ENCODE measurements at regions not wholly inside any gene's neighbourhood (a gene's known extent, or its start where the extent isn't known, plus 50 kb on each side); places are given as distances from the start of the nearest gene placed in this dataset.

DNA sequence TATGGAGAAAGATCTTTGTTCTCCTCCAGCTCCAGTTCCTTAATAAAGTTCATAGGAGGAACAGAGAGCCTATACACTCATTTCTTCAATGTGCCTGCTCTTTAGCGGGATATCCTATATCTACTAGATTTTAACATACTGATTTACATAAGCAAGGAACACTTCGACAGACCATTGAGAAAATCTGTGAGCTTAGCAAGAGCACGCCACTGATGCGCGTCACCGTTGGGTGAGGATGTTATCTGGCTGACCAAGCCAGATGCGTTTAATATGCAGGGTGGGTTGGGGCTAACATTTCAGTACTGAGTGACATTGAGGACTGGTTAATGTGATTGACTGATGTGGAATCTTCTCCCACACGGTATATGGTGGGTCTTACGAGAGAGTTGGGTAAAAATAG lies 233.4 kb downstream of the SOX4 start:
- Histone ChIP-seq H3K4me1 (peaks cover 8% of the 10 kb centered on the region), H3K27me3 (ENCODE audit: low read depth) (no peaks in the 10 kb centered on the region), H3K9me3 (no peaks in the 10 kb centered on the region), H3K4me3 (no peak overlapping the region), H3K27ac (no peak overlapping the region), H3K36me3 (no peaks in the 10 kb centered on the region)
- DNase-seq, result no peak
- TF ChIP-seq, protein P1, sequence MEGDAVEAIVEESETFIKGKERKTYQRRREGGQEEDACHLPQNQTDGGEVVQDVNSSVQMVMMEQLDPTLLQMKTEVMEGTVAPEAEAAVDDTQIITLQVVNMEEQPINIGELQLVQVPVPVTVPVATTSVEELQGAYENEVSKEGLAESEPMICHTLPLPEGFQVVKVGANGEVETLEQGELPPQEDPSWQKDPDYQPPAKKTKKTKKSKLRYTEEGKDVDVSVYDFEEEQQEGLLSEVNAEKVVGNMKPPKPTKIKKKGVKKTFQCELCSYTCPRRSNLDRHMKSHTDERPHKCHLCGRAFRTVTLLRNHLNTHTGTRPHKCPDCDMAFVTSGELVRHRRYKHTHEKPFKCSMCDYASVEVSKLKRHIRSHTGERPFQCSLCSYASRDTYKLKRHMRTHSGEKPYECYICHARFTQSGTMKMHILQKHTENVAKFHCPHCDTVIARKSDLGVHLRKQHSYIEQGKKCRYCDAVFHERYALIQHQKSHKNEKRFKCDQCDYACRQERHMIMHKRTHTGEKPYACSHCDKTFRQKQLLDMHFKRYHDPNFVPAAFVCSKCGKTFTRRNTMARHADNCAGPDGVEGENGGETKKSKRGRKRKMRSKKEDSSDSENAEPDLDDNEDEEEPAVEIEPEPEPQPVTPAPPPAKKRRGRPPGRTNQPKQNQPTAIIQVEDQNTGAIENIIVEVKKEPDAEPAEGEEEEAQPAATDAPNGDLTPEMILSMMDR (IDR thresholded peaks at IDR 0.05), result no peak
- intact Hi-C loops (cut with DNase I), result no loop called here
- no peak for ATAC-seq

DNA sequence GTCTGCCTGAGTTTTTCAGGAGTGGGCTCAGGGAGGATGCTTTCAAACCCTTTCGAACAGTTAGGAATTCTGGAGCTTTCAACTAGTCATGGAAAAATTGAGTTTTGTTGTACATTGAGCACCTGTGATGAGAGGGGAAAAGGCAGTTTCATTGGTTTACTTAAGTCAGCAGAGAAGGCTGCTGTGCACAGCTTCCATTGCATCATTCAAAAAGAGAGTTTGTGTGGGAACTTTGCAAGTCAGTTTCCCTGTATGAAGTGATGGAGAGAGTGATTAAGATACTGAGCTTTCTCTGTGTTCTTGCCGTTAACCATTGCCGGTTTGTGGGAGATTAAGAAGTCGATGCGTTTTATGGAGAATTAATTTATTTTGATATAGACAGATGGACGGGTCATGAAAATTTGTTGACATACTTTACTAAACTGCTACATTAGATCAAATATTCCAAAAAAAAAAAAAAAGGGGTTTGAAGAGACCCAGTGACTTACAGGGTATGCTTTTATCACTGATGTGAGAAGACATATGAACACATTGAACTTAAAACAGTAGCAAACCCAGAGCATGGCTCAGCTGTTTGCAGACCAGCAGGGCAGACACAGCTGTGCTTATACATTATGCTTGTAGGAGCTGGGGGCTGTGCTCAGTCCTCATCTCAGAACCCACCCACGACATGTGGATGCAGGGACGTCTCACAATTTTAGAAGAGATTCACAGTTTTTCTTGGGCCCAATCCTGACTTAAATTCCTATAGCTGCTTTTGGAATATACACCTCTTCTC lies 234.1 kb downstream of the SOX4 start:
- DNase-seq, result no peak
- Histone ChIP-seq H3K27me3 (ENCODE audit: low read depth) (no peaks in the 10 kb centered on the region), H3K36me3 (no peaks in the 10 kb centered on the region), H3K27ac (no peak overlapping the region), H3K4me3 (no peak overlapping the region), H3K9me3 (no peaks in the 10 kb centered on the region), H3K4me1 (peaks cover 8% of the 10 kb centered on the region)
- ATAC-seq, result no peak
- intact Hi-C loops (cut with DNase I), result no loop called here
- TF ChIP-seq, protein P1 (IDR thresholded peaks at IDR 0.05), result no peak

DNA sequence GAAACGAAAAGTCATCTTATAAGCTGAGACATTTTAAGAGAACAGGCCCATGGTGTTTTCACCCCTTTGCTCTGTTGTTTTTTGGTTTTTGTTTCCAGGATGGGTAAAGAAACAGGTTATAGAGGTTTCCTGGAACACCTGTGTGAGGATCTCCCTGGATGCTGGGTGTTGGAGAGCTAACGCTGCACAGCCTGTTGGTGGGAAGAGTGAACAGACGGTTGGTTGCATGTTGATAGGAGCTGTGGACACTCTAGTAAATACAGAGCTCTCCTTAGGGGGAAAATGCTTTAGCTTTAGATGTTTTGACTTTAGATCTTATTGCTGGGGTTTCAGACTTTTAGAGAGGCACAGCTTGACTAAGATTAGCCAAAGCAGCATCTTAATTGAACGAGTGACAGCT lies 235.2 kb downstream of the SOX4 start:
- H3K36me3 ChIP-seq, result no peaks in the 10 kb centered on the region
- ATAC-seq (no peak), DNase-seq (no peak)
- H3K9me3 ChIP-seq, result no peaks in the 10 kb centered on the region
- H3K27me3 ChIP-seq (ENCODE audit: low read depth), result no peaks in the 10 kb centered on the region
- intact Hi-C loops (cut with DNase I), result no loop called here
- peaks cover 8% of the 10 kb centered on the region for H3K4me1 ChIP-seq
- H3K27ac ChIP-seq, result no peak overlapping the region
- no peak overlapping the region for H3K4me3 ChIP-seq
- TF ChIP-seq, protein P1 (IDR thresholded peaks at IDR 0.05), result no peak

- no peaks in the 10 kb centered on the region for H3K9me3 ChIP-seq
- no peak for DNase-seq
- TF ChIP-seq, protein P1 (IDR thresholded peaks at IDR 0.05), result no peak
- H3K27me3 ChIP-seq (ENCODE audit: low read depth), result no peaks in the 10 kb centered on the region
- H3K27ac ChIP-seq, result no peak overlapping the region
- no peak for ATAC-seq
- intact Hi-C loops (cut with DNase I), result no loop called here
- no peaks in the 10 kb centered on the region for H3K36me3 ChIP-seq
- H3K4me3 ChIP-seq, result no peak overlapping the region
- peaks cover 7% of the 10 kb centered on the region for H3K4me1 ChIP-seq
These were observed 235.6 kb downstream of the SOX4 start for GRCh38 chr6:21829126-21829525.

DNA sequence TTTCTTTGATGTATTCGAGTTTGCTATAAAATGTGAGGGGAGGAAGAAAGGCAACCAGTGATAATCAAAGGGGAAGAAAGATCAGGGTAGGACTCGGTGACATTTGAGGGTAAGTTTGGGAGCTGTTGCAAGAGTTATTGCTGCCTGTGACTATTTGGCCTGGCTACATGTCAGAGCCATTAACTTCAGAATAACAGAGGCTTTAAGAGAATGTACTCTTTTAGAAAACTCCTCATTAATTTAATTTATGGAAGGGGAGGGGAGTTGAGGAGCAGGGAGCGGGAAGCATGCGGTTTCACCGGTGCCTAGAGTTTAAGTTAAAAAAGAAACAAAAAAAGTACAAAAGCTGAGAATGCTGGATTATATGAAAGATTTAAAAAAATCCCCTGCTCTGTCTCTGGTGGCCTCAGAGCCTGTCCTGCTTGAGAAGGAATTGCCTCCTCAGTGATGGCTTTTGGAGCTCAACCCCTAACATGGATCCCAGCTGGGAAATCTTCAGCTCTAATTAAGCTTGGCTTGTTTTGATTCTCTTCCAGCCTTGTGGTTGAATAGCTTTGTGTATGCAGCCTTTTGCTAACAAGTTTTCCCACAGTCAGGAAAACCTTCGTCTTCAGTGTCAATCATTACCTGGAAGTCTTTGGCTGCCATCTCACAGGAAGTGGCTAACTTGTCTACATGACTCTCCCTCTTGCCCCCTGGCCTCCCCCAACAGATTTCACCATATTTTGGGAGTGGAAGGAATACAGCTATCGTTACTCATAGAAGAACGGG lies 238.2 kb downstream of the SOX4 start:
- intact Hi-C loops (cut with DNase I), result no loop called here
- Histone ChIP-seq H3K9me3 (no peaks in the 10 kb centered on the region), H3K27me3 (ENCODE audit: low read depth) (no peaks in the 10 kb centered on the region), H3K4me1 (no peaks in the 10 kb centered on the region), H3K4me3 (no peak overlapping the region), H3K27ac (no peak overlapping the region), H3K36me3 (no peaks in the 10 kb centered on the region)
- DNase-seq (no peak), ATAC-seq (no peak)
- TF ChIP-seq, protein P1 (IDR thresholded peaks at IDR 0.05), result no peak

All from lower lobe of right lung (tissue), 2 donors.